ENCODE measurements at regions not wholly inside any gene's neighbourhood (a gene's known extent, or its start where the extent isn't known, plus 50 kb on each side); places are given as distances from the start of the nearest gene placed in this dataset.
"Not testable (repeated sequence)": the region's sequence is repeated elsewhere in the genome, so short reads cannot be mapped to it uniquely, and the experiment has no call there.

DNA sequence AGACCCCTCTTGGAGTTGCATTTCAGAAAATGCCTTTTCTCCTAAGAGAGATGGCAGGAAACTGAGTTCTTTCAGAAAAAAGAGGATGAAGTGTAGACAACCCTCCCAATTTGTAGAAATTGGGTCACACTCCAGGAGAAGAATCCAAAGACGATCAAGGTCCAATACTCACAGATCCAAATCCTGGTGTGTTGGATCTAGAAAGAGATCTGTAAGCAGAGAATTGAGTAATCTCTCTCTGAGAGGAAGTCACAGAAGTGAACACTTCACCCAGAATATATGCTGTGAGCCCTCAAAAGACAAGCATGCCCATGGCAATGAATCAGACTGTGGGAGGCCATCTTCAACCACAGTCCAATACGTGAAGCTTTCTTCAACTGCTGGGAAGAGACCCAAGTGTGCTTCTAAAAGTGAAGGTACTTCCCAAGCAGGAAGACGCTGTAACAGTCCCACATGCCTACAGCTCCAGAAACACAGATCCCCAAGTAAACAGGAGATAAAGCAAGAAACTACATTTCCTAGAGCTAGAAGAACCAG, 182.7 kb downstream of the SMC2 start:
- no peak for DNase-seq

DNA sequence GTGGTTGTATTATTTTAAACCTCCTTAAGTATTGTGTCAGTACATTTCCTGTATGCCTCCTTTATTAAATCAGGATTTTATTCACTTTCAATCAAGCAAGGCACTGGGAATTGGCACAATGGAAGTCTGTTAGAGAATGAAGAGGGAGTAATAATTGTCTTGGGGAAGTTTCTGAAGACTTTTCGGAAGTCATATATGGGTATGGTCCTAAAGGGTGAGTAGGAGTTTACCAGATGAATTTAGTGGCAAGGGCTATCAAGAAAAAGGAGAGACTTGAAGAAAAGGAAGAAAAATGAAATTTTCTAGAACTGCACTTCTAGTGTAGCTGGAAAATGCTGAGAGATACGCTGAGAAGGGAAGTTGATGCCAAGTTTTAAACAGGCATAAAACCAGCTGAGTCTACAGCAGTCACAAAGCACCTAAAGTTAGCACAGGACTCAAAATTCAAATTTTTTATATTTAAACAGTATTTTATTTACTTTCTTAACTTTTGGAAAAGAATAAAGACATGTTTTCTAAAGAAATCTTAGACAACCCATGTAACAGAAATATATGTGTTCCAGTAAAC, 184.9 kb downstream of the SMC2 start:
- peak; percentile 9 for DNase-seq

DNA sequence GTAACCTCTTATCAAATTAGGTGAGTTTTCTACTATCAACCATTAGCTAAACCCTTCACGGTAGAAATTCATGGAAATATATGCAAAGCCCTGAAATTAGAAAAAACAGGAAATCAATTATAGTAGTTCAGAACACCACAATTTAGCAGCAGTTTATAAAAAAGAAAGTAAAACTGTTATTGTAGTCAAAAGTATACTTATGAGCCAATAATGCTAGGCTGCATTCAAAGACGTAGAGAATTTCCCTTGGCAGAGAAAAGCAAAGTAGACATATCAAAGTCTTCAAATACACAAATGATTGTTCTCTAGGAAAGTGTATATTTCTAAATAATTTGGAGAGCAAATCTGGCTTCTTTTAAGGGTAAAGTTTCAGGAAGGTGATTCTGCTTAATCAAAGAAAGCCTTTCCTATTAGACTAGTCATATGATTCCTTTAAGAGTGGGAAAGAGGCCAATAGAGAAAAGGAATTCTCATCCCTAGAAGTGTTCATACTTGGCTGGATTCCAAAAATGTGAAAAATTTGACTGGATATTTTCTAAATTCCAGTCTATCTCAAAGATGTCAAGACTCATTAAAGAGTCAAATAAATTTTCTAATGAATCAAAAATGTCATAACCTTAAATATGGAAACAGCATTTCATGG, 185.5 kb downstream of the SMC2 start:
- peak; percentile 11 for DNase-seq

GRCh38 chr9:104280178-104280560, 186.1 kb downstream of the SMC2 start:
- no peak for DNase-seq

- no peak for DNase-seq
Observed at GRCh38 chr9:104280711-104281110, 186.6 kb downstream of the SMC2 start.

DNA sequence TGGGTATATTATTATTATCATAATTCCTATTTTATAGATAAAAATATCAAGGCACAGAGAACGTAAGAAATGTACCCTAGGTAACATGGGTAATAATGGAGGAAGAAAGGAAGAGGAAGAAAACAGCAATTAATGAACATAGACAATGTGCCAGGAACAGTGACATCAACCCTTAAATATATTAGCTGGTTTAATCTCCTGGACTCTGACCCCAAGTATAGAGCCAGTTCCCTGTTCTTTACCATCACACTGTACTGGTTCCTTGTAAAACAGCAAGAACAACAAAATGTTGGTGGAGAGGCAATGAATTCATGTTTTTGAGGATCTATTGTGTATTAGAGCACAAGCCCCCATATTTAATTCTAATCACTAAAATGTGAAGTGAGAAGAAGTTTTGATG, 192.1 kb downstream of the SMC2 start:
- no peak for DNase-seq

DNA sequence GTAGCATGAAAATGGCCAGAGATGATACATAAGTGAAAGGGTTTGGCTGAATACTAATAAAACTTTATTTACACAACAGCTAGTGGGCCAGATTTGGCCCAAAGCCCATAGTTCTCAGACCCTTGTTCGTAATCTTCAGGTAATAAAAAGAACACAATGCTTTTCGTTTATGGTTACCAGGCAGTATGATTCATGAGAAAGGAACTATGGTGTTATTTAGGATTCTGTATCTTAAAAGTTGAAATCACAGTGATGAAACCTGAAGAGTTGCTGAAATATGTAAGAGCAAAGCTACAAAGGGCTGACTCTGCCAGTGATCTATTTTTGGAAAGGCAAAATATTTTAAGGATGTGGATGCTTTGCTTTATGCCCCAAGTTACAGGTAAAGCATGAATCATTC, 192.7 kb downstream of the SMC2 start:
- DNase-seq, result no peak

DNA sequence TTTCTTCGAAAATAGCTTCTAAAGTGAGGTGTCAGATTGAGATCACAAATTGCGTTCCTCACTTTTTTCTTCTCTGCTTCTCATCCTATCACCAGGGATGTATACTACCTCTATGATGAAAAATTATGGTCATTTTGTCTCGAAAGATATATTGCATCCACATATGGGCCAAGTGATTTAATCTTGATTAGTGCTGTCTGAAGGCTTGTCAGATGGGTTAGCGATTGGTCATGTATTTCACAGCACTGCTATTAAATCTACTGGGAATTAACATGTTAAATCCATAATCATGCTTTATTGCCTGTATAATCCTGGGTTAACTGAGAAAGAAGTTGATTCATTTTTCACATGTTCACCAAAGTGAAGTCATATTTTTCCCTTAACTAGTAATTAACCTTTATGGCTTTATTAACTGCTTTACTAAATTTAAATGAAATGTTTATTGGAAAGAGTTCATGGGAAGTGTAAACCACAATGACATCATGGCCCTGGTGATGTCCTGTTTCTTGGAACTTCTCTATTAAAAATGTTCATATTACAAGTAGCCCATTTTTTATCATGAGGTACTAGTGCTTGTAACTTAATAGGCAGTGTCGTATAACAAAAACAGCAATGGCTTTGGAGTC, 193.3 kb downstream of the SMC2 start:
- DNase-seq, result no peak

DNA sequence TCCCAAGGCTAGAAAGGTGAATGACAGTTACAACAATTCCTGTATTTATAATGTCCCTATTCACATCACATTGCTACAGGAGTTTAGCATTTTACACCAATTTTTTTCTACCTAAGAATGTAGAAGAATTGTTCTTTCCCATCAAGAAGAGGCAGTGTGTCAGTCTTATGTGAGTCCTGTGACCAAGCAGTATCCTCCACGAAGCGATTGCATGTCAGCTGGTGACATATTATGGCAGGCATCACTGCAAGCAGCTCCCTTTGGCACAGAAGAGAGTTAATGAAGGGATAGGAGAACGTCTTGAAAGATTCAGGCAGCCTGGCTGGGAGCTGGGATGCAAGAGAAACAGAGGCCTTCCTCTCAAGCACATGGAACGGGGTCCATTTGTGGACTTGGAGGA, 199.8 kb downstream of the SMC2 start:
- DNase-seq, result no peak

DNA sequence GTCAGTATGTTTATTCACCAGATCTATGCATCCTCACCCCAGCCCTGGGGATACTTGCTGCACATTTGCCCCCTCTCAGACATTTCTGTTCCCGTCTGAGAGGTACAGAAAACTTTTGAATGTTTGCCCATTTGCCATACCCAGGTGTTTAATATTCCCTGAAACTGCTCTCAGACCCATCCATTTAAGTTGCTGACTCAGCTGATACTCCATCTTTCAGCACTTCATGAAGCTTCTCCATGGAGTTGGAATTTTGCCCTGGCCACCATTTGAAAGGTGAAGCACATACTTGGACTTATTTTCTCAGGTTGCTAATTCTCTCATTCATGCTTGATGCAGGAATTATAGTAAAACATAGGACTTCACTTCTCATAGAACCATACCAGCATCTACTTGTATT, 203.9 kb upstream of the OR13F1 start:
- DNase-seq, result no peak

DNA sequence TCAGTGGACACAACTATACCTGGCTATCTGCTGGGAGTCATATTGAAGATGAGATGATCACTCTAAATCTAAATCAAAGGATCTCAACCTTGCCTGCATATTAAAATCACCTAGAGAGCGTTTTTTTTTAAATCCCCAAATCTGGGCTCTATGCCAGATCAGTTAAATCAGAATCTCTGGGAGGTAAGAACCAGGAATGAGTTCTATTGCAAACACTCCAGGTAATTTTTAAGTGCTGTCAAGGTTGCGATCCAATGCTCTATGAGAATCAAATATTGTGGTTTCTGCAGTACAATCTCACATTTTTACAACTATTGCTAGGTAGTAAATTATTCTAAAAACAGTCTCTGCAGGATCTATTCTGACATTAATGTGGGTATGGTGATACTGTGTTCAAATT, 202.3 kb upstream of the OR13F1 start:
- DNase-seq, result no peak

- no peak for DNase-seq
Observed at GRCh38 chr9:104302775-104303174, 201.3 kb upstream of the OR13F1 start.

DNA sequence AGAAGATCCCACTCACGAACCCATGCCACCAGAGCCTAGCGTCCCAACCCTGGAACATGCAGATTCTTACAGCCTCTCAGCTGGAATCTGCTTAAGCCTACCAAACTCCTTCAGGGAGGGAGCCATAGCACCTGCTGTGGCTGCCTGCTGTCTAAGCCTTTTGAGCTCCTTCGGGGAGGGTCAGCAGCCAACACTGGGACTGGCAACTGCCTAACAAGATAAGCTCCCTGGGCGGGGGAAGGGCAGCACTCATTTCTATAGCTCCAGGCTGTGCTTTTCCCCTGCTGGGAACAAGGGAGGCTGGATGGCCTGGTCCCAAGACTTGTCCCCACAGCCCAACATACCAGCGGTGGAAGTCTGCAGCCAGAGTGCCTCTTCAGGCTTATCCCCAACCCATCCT, 199.1 kb upstream of the OR13F1 start:
- DNase-seq, result no peak

- no peak for DNase-seq
Observed at GRCh38 chr9:104313396-104314110, 190.5 kb upstream of the OR13F1 start.

GRCh38 chr9:104316201-104317009, 187.7 kb upstream of the OR13F1 start:
- DNase-seq, result not testable (repeated sequence)

DNA sequence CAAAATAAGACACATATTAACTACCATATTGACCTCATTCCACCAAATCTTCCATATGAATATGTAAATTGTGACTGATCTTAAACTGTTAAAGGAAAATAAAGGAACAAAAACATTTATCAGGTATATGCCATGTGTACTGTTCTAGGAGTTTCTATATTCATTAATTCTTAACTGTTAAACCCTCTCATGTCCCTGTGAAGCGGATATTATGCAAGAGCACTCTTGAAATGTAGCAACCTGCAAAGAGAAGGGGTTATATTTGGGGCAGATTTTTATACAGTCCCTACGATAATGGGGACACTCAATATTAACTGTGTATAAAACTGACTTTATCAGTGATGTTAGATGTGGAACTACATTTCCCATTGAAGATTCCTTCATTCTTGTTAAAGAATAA, 184.9 kb upstream of the OR13F1 start:
- no peak for DNase-seq

- DNase-seq, result no peak
Observed at GRCh38 chr9:104319685-104320084, 184.4 kb upstream of the OR13F1 start.

- DNase-seq, result peak; percentile 33
Observed at GRCh38 chr9:104322596-104322995, 181.5 kb upstream of the OR13F1 start.

- DNase-seq, result not testable (repeated sequence)
Observed at GRCh38 chr9:104323967-104324694, 179.9 kb upstream of the OR13F1 start.

DNA sequence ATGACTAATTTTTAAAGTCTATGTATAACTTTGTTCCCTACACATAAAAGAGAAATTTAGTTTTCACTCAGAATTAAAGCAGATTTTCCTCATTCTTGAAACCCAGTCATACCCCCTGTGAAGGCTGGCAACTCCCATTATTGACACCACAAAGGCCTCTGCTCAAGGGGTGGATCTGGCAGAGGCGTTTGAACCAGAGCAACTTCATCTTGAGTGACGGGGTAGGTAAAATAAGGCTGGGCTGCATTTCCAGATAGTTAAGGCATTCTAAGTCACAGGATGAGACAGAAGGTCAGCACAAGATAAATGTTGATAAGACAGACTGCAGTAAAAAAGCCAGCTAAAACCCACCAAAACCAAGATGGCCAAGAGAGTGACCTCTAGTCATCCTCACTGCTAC, 177.2 kb upstream of the OR13F1 start:
- DNase-seq, result no peak

- DNase-seq, result no peak
Observed at GRCh38 chr9:104329245-104329644, 174.8 kb upstream of the OR13F1 start.

DNA sequence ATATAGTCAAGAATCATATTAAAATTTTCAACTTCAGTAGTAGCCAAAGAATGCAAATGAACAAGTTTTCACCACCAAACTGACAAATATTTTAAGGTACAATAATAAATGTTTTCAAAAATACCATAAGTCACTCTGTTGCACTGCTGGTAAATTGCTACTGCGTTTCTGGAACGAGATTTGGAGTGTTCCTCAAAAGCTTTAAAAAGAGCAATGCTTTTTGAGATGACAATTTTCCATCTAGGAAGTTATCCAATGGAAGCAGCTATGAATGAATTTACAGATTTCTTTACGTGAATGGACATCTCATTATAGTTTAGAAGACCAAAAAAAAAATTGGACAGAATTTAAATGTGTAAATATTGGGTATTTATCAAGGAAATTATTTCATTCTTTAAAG, 173.2 kb upstream of the OR13F1 start:
- peak; percentile 51 for DNase-seq

All from hindlimb muscle (tissue), 1 donor.